HG02642 (cell line): ENCODE measurements at regions not wholly inside any gene's neighbourhood (a gene's known extent, or its start where the extent isn't known, plus 50 kb on each side); places are given as distances from the start of the nearest gene placed in this dataset.
"Not testable (repeated sequence)": the region's sequence is repeated elsewhere in the genome, so short reads cannot be mapped to it uniquely, and the experiment has no call there.

Experiments
- ATAC-seq: cut with Tn5 transposase; IDR thresholded peaks from one replicate; pipeline ENCODE4 v1.9.1; 2021; ENCODE audit warnings: mild to moderate bottlenecking; ENCODE audit not compliant: unreplicated experiment, poor library complexity

DNA sequence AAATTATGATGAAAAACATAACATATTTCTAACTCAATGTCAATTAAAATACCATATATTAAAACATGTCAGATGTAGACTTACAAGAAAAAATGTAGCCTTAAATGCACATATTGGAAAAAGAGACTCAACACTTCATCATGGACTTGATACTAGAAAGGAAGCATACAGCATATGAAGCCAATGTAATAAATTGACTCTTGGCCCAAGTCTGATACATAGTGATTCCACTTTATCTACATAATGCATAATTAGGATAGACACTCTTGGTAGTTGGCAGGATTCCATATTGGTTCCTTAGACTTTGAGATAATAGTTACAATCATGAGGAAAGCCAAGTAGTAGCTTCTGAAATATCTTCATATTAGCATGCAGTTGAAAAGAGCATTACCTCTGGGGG, 1067.0 kb downstream of the PCDH17 start:
- no peak for ATAC-seq

DNA sequence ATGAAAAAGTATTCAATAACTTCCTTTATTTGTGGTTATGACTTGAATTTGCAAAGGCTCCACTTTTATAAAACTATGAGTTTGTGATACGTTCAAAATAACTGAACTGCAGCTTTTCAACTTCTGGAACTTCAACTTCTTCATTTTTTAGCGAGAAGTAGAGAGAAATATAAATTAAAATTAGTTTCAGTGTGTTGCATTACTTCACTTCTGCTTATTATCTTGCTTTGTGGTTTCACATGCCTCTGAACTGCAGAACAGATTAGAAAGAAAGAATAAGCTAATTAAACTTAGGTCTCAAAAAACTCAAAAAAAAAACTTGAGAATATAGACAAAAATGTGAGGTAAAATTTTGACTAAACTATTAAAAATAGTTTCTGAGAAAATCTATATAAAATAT, 1073.4 kb downstream of the PCDH17 start:
- no peak for ATAC-seq

- ATAC-seq = no peak
Measured at GRCh38 chr13:58706421-58706820, 1074.9 kb downstream of the PCDH17 start.

DNA sequence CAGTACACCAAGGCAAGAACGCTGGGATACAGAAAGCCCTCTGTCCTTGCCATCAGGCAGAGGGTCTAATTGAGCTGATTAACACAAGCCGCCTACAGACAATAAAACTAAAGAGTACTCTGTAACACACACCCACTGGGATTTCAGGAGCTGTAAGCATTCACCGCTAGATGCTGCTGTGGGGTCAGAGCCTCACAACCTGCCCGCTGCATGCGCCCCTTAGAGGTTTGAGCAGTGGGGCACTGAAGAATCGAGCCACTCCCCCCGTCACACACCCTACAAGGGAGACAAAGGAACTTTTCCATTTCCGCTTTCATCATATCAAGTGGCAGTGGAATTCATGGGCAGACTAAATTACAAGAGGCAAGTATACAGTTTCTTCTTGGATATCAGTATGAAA, 1080.6 kb downstream of the PCDH17 start:
- ATAC-seq = no peak

DNA sequence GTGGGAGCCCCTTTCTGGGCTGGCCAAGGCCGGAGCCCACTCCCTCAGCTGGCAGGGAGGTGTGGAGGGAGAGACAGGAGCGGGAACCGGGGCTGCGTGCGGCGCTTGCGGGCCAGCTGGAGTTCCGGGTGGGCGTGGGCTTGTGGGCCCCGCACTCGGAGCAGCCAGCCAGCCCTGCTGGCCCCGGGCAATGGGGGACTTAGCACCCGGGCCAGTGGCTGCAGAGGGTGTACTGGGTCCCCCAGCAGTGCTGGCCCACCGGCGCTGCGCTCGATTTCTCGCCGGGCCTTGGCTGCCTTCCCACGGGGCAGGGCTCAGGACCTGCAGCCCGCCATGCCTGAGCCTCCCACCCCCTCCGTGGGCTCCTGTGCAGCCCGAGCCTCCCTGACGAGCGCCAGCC, 1082.5 kb downstream of the PCDH17 start:
- ATAC-seq = not testable (repeated sequence)

GRCh38 chr13:58721273-58721672, 1089.7 kb downstream of the PCDH17 start:
- no peak for ATAC-seq

GRCh38 chr13:58728126-58728525, 1096.6 kb downstream of the PCDH17 start:
- no peak for ATAC-seq

GRCh38 chr13:58729361-58729760, 1097.8 kb downstream of the PCDH17 start:
- no peak for ATAC-seq

- no peak for ATAC-seq
Measured at GRCh38 chr13:58744686-58745085, 1113.1 kb downstream of the PCDH17 start.

GRCh38 chr13:58767566-58767965, 1136.0 kb downstream of the PCDH17 start:
- ATAC-seq = no peak

- no peak for ATAC-seq
Measured at GRCh38 chr13:58773280-58773859, 1141.8 kb downstream of the PCDH17 start.

GRCh38 chr13:58782736-58783135, 1151.2 kb downstream of the PCDH17 start:
- no peak for ATAC-seq

GRCh38 chr13:58792854-58793253, 1161.3 kb downstream of the PCDH17 start:
- ATAC-seq = no peak

DNA sequence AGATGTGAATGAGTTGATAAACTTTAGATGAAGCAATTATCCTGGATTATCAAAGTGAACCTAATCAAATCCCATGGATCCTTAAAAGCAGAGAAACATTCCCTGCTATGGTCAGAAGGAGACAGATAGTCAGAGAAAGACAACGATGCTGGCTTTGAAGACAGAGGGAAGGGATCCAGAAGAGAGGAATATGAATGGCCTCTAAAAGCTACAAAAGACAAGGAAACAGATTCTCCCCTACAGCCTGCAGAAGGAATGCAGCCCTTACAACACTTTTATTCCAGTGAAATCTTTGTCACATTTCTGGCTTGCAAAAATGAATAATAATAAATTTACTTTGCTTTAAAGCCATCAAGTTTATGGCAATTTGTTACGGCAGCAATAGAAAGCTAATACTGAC, 1164.2 kb downstream of the PCDH17 start:
- ATAC-seq = no peak

DNA sequence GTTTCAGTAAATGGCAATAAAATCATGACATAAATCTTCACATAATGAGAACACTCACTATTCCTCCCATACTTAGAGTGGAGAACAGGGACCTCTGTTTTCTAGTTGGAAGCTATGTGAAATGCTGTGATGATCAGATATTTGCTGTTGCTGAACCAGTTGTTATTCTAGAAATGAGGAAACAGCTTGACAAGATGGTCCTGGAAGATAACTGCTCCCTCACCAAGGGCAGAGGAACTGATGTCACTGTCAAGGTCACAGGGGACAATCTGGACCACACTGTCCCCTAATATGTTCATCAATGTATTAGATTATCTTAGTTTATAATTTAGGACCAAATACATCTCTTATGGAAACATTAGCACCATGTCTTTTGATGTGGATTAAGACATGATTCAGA, 1173.3 kb downstream of the PCDH17 start:
- ATAC-seq = no peak

DNA sequence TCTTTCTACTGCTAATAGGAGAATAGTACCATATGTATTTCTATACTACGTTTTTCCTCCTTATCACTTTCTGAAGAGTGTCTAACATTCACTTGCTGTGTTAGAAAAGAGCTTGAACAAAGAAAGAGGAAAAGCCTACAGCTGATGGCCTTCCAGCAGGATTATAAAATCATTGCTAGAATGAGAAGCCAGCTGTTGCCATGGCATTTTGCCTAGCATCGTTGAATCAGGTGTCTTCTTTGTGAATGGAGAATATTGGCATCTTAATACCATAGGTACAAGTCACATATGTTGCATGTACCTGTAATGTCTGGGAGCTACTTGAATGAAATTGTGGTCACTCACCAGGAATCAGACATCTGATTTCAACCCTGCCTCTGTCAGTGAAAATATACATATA, 1174.9 kb downstream of the PCDH17 start:
- no peak for ATAC-seq

DNA sequence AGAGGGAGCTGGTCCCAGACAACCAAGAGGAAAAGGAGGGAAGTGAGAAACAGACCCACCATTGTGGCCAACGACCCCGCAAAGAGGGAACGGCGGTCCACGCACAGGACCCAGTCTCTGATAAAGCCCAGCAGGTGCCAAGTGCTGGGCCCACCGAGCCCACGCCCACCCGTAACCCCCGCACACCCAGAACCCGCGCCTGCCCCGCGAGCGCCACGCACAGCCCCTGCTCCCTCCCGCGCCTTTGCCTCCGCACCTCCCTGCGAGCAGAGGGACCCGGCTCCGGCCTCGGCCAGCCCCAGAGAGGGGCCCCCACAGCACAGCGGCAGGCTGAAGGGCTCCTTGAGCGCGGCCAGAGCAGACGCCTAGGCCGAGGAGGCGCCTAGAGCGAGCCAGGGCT, 1192.2 kb downstream of the PCDH17 start:
- ATAC-seq = no peak

- no peak for ATAC-seq
Measured at GRCh38 chr13:58827904-58828303, 1196.4 kb downstream of the PCDH17 start.

DNA sequence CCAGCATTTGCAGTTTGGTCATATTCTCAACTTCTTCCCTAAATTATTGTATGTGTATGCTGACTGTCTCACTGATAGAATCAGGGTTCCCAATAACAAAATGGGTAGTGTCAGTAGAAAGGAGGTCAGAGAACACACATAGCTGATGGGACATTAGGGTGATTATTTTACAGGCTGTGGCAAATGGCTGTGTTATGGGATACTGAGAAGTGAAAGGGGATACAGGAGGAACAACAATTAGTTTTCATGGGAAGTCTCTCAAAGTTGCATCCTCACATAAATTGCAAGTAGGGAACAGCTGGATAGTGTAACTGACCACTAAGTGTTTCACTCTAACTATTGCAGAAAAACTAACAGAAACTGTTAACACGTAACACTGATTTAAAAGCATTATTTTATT, 1199.3 kb downstream of the PCDH17 start:
- no peak for ATAC-seq

- no peak for ATAC-seq
Measured at GRCh38 chr13:58838615-58839014, 1207.1 kb downstream of the PCDH17 start.

GRCh38 chr13:58843071-58843470, 1211.5 kb downstream of the PCDH17 start:
- no peak for ATAC-seq

GRCh38 chr13:58843567-58843966, 1212.0 kb downstream of the PCDH17 start:
- no peak for ATAC-seq

DNA sequence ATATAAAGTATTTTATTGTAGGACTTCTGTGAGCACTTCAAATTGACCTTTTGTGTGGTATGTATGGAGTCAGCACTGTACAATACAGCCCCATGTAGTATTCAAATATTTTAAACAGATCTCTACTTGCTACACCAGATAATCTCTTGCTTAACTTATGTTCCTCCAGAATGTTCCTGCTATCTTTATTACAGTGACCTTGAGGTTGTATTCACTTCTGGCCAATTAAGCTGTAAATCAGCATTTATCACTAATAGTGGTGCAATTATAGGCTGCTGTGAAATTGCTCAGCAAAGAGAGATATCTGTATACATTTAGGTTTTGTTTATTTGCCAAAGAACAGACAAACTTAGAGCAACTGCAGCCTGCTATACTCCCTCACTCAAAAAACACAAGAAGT, 1218.6 kb downstream of the PCDH17 start:
- ATAC-seq = no peak
